ENCODE measurements at regions not wholly inside any gene's neighbourhood (a gene's known extent, or its start where the extent isn't known, plus 50 kb on each side); places are given as distances from the start of the nearest gene placed in this dataset.
"Not testable (repeated sequence)": the region's sequence is repeated elsewhere in the genome, so short reads cannot be mapped to it uniquely, and the experiment has no call there.

- DNase-seq, result not testable (repeated sequence)
Measured at GRCh38 chr4:11054937-11055336, 370.4 kb upstream of the CLNK start.

- DNase-seq, result no peak
Measured at GRCh38 chr4:11053601-11054220, 369.1 kb upstream of the CLNK start.

- DNase-seq, result no peak
Measured at GRCh38 chr4:11051181-11051580, 366.6 kb upstream of the CLNK start.

GRCh38 chr4:11050766-11051165, 366.2 kb upstream of the CLNK start:
- no peak for DNase-seq

- no peak for DNase-seq
Measured at GRCh38 chr4:11049001-11049400, 364.4 kb upstream of the CLNK start.

GRCh38 chr4:11042760-11043159, 358.2 kb upstream of the CLNK start:
- no peak for DNase-seq

GRCh38 chr4:11039634-11040131, 355.1 kb upstream of the CLNK start:
- peak in 1 of 51 donors; percentile 5 for DNase-seq

- no peak for DNase-seq
Measured at GRCh38 chr4:11038926-11039325, 354.4 kb upstream of the CLNK start.

GRCh38 chr4:11037637-11038036, 353.1 kb upstream of the CLNK start:
- DNase-seq, result no peak

- no peak for DNase-seq
Measured at GRCh38 chr4:11028334-11028733, 343.8 kb upstream of the CLNK start.

GRCh38 chr4:11021333-11021732, 336.8 kb upstream of the CLNK start:
- DNase-seq, result no peak

- DNase-seq, result no peak
Measured at GRCh38 chr4:11019451-11020240, 335.1 kb upstream of the CLNK start.

GRCh38 chr4:11014199-11014598, 329.6 kb upstream of the CLNK start:
- no peak for DNase-seq

- DNase-seq, result no peak
Measured at GRCh38 chr4:11013094-11013664, 328.6 kb upstream of the CLNK start.

GRCh38 chr4:11011249-11011648, 326.7 kb upstream of the CLNK start:
- no peak for DNase-seq

GRCh38 chr4:11010624-11011023, 326.1 kb upstream of the CLNK start:
- DNase-seq, result no peak

GRCh38 chr4:11009281-11009680, 324.7 kb upstream of the CLNK start:
- no peak for DNase-seq

- no peak for DNase-seq
Measured at GRCh38 chr4:11005300-11005699, 320.7 kb upstream of the CLNK start.

GRCh38 chr4:11004818-11005217, 320.2 kb upstream of the CLNK start:
- no peak for DNase-seq

GRCh38 chr4:11002961-11003360, 318.4 kb upstream of the CLNK start:
- DNase-seq, result no peak

GRCh38 chr4:10998846-10999245, 314.3 kb upstream of the CLNK start:
- no peak for DNase-seq

- no peak for DNase-seq
Measured at GRCh38 chr4:10984815-10985214, 300.2 kb upstream of the CLNK start.

Measured in hypothalamus (tissue), 51 donors.